Aorta (tissue), 5 donors: ENCODE measurements at regions not wholly inside any gene's neighbourhood (a gene's known extent, or its start where the extent isn't known, plus 50 kb on each side); places are given as distances from the start of the nearest gene placed in this dataset.
A peak's percentile ranks its signal among the peaks of the same experiment; 100 is the strongest.

Experiments
- ATAC-seq: fragments of 200-7000 bp; cut with Tn5 transposase; one replicate; pipeline ENCODE4 v1.9.1; 2022; ENCODE audit warnings: moderate library complexity; ENCODE audit not compliant: low FRiP score
- DNase-seq, 2 donors: peaks; one replicate each; pipeline ENCODE4 v3.0.0-alpha.2; 2020
- H3K27ac ChIP-seq, 2 donors: one replicate each; pipeline ENCODE4 v1.5.1; 2013; ENCODE audit warnings: low read length in 2 of 2, mild to moderate bottlenecking in 2 of 2, moderate library complexity in 2 of 2, control low read depth in 1 of 2, inconsistent platforms in 1 of 2, low read depth in 1 of 2
- H3K27me3 ChIP-seq, 2 donors: one replicate each; pipeline ENCODE4 v1.6.1; 2013; ENCODE audit warnings: control low read depth in 1 of 2, low read length in 1 of 2, mild to moderate bottlenecking in 1 of 2, moderate library complexity in 1 of 2; ENCODE audit not compliant: insufficient read depth in 2 of 2, control insufficient read depth in 1 of 2
- H3K36me3 ChIP-seq, 2 donors: one replicate each; pipeline ENCODE4 v1.6.1; 2013; ENCODE audit warnings: control low read depth in 1 of 2, low read length in 1 of 2, mild to moderate bottlenecking in 1 of 2; ENCODE audit not compliant: insufficient read depth in 2 of 2, control insufficient read depth in 1 of 2
- H3K4me1 ChIP-seq, 2 donors: one replicate each; pipeline ENCODE4 v1.6.1; 2013; ENCODE audit warnings: low read length in 2 of 2, control low read depth in 1 of 2, mild to moderate bottlenecking in 1 of 2, moderate library complexity in 1 of 2; ENCODE audit not compliant: insufficient read depth in 2 of 2, control insufficient read depth in 1 of 2
- H3K4me3 ChIP-seq, 2 donors: one replicate each; pipeline ENCODE4 v1.5.1; 2013; ENCODE audit warnings: low read length in 2 of 2, control low read depth in 1 of 2, mild to moderate bottlenecking in 1 of 2
- H3K9me3 ChIP-seq: one replicate; pipeline ENCODE4 v1.6.1; 2013; ENCODE audit warnings: mild to moderate bottlenecking, low read length; ENCODE audit not compliant: control insufficient read depth
- WGBS, 2 donors: extraction: QIAGEN DNeasy Blood & Tissue Kit; methylation state at CpG; one replicate each; pipeline ENCODE4 v1.1.7; 2013; 5-methylcytosine and 5-hydroxymethylcytosine counted together
- intact Hi-C, 2 donors: fragments of 100-400 bp; cut with DNase I; formaldehyde crosslinking; loops; one replicate each; pipeline versions ENCODE4 v1.14.2 to v1.15.0; 2022
- donor health status: healthy with polysubstance abuse.
- donor health status: Bipolar disorder and iron deficiency.
- donor health status: DM: no; HTN: no; CAD: no.
- donor health status: DM: no; HTN: no; CAD: no.
- donor health status: DM: yes; HTN: yes; CAD: no.

DNA sequence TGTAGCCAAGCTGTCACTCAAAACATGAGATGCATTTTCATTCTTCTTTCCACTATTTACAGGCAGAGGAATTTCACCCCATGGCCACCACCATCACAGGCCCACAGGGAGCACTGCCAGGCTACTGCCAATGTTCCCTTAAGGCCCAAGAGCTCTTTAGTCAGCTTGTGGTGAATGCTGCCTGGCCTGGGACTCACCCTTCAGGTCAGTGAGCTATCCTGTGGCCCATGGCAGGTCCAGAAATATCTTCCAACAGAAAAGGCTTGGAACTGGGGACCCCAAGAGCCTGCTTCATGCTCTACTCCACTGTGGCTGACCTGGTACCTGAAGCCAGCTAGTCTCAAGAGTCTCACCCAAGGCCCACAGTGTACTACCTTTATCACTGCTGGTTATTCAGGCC is 1518.7 kb upstream of the CDH9 start:
- H3K9me3 ChIP-seq = no peaks in the 10 kb centered on the region
- no peaks in the 10 kb centered on the region for H3K27me3 ChIP-seq
- intact Hi-C loops = no loop called here
- DNase-seq = peak in 1 of 2 donors; percentile 55
- no peaks in the 10 kb centered on the region for H3K4me1 ChIP-seq
- no peaks in the 10 kb centered on the region for H3K36me3 ChIP-seq
- peak; percentile 22 for ATAC-seq
- no peak overlapping the region for H3K27ac ChIP-seq
- no peak overlapping the region for H3K4me3 ChIP-seq

DNA sequence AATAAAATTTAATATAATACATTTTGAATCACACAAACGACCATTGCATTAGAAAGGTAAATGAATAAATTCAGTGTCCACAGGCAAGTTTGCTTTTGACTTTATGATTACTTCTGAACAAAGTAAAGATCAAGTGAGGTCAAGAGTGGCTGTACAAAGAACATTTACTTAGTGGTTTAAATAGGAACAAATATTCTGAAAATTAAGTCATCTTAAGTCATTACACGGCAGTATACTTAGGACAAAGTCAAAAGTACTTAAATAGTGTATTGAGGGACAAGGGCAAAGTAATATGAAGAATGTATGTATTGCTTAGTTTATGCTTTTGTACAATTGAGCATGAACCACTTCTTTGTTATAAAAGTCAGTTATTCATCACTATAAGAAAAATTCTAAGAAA is 1511.2 kb upstream of the CDH9 start:
- intact Hi-C loops = no loop called here
- no peaks in the 10 kb centered on the region for H3K27me3 ChIP-seq
- 68% methylated on average over 2 of the region's 2 CpGs for WGBS, 2 donors
- no peak overlapping the region for H3K4me3 ChIP-seq
- H3K4me1 ChIP-seq = no peaks in the 10 kb centered on the region
- no peak overlapping the region for H3K27ac ChIP-seq
- DNase-seq (no peak), ATAC-seq (no peak)
- no peaks in the 10 kb centered on the region for H3K36me3 ChIP-seq
- H3K9me3 ChIP-seq = no peaks in the 10 kb centered on the region

DNA sequence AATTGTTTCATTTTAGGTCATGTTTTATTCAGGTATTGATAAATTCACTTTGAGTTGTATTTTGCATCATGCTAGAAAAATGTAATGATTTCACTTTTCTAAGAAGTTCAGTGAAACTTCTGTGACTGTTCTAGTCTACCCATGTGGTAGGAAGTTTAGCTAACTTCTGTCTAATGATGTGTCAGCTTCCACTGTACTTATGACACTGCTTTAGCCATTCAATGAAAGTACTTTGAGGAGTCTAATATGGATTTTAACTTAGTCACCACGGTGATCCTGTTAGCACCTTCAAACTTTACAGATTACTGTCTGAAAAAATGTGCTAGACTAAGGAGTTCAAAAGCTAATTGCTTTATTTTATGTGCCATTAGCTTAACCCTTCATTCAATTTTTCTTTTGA is 1510.5 kb upstream of the CDH9 start:
- H3K9me3 ChIP-seq = no peaks in the 10 kb centered on the region
- H3K27me3 ChIP-seq = no peaks in the 10 kb centered on the region
- H3K4me3 ChIP-seq = no peak overlapping the region
- ATAC-seq (no peak), DNase-seq (no peak)
- intact Hi-C loops = no loop called here
- H3K27ac ChIP-seq = no peak overlapping the region
- H3K36me3 ChIP-seq = no peaks in the 10 kb centered on the region
- WGBS, 2 donors = 65 to 69% methylated on average over 1 of the region's 1 CpG
- no peaks in the 10 kb centered on the region for H3K4me1 ChIP-seq

DNA sequence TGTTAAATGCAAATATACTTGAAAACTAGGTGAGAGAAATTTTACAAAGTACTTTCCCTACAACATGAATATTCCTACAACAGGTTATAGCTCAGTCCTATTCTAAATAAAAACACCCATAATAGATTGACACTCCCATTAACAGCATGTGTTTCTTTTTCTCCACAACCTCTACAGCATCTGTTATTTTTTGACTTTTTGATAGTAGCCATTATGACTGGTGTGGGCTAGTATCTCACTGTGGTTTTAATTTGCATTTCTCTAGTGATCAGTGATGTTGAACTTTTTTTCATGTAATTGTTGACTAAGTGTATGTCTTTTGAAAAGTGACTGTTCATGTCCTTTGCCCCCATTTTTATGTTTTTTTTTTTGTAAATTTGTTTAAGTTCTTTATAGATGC is 1506.1 kb upstream of the CDH9 start:
- Histone ChIP-seq H3K9me3 (no peaks in the 10 kb centered on the region), H3K27ac (no peak overlapping the region), H3K36me3 (no peaks in the 10 kb centered on the region), H3K4me1 (no peaks in the 10 kb centered on the region), H3K4me3 (no peak overlapping the region), H3K27me3 (no peaks in the 10 kb centered on the region)
- no peak for ATAC-seq
- DNase-seq = no peak
- intact Hi-C loops = no loop called here

DNA sequence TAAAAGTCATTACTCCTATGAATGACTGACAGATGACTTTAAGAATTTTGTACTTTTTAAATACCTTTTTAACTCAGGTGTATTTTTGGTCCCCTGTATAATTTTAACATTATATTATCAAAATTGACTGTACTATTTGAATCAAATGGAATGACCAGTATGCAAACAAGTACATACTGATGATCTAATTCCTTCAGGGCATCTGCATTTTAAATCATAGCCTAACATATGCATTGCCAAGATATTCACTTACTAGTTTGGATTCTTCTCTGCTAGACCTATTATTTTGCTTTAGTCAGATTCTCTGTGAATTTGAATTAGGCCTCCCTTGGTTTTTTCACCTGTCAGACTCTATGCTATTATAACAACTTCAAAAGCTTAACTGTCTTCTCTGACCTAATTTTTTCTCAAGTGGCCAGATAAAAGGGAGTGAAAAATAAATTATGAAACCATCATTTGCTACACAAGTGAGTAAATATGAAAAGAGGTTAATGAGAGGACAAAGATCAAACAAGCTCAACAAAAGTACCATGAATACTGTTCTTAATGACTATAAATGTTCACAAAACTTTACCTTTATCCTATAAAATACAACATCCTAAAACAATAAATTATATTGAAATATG is 1505.2 kb upstream of the CDH9 start:
- Histone ChIP-seq H3K27me3 (no peaks in the 10 kb centered on the region), H3K4me3 (no peak overlapping the region), H3K9me3 (no peaks in the 10 kb centered on the region), H3K27ac (no peak overlapping the region), H3K4me1 (no peaks in the 10 kb centered on the region), H3K36me3 (no peaks in the 10 kb centered on the region)
- intact Hi-C loops = no loop called here
- ATAC-seq = no peak
- no peak for DNase-seq

DNA sequence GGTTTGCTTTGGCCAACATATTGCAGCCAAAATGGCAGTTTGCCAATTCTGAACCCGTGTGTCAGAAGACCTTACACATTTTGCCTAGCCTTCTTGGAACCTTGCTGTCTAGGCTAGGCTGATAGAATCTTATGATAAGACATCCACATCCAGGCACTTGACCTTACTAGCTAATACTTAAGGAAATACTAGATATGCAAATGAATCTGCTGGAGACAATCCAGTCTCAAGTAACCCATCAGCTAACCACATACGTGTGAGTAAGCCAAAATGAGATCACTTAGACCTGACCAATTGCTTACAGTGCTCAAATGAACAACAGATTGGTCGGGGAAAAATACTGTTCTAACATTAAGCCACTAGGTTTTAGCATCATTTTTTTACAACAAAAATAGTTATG is 1504.6 kb upstream of the CDH9 start:
- no peaks in the 10 kb centered on the region for H3K9me3 ChIP-seq
- intact Hi-C loops = no loop called here
- ATAC-seq = no peak
- H3K36me3 ChIP-seq = no peaks in the 10 kb centered on the region
- 20 to 24% methylated on average over 3 of the region's 3 CpGs for WGBS, 2 donors
- no peaks in the 10 kb centered on the region for H3K4me1 ChIP-seq
- DNase-seq = no peak
- no peak overlapping the region for H3K27ac ChIP-seq
- no peaks in the 10 kb centered on the region for H3K27me3 ChIP-seq
- H3K4me3 ChIP-seq = no peak overlapping the region

DNA sequence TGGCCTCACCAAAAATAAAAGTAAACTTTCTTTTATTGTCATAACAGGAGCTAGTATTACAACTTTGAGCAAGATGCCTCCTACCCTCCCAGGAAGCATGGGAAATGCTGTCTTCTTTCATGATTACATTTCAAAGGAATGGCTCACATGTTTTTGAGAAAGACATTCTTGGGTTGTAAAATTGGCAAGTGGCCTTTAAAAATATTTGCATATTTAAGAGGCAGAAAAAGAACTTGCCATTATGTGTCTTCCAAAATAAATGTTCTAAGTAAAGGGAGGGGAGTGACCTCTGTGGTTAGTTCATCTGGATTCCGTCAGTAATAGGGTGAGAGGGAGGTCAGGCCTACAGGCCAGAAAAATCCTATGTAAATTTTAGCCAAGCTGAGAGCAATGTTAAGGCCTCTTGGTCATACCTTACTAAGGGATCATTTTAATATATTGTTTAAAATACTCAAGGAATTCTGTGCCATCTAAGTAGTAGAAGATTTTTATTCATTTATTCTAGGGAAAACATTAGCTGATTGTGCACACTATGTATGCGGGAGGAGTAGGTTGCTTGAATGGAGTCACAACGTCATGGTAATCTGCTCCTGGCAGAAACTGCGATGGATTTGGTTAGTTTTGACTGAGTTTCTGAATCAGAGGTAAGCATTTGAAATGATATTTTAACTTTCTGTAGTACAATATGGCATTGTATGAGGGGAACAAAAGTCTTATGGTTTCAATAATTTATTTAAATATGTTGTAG is 1485.7 kb upstream of the CDH9 start:
- peak; percentile 84 for ATAC-seq

DNA sequence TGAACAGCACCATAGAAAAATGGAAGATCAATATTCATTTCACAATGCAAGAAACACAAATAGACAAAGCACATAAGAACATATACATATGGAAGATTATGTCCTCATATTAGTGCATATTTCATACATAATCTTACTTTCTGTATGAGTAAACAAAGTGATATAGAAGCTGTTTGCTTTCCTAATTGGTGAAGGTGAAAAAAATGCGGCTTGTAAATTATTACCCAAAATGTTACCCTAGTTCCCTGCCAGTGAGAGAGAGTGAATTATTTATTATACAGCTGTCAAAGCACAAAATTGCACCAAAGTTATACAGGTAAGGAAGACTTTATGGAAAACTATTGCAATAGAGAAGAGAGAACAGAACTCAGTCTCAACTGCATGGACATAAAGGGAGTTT is 1485.0 kb upstream of the CDH9 start:
- intact Hi-C loops = no loop called here
- Histone ChIP-seq H3K9me3 (peaks cover 1% of the 10 kb centered on the region), H3K27me3 (no peaks in the 10 kb centered on the region), H3K36me3 (no peaks in the 10 kb centered on the region), H3K27ac (no peak overlapping the region), H3K4me3 (no peak overlapping the region), H3K4me1 (no peaks in the 10 kb centered on the region)
- no peak for ATAC-seq
- no peak for DNase-seq
- 91 to 95% methylated on average over 1 of the region's 1 CpG for WGBS, 2 donors

More for the DNA sequence above, 1485.7 kb upstream of the CDH9 start:
- no peak for DNase-seq
- no peaks in the 10 kb centered on the region for H3K36me3 ChIP-seq
- no peak overlapping the region for H3K4me3 ChIP-seq
- H3K9me3 ChIP-seq = peaks cover 1% of the 10 kb centered on the region
- H3K27ac ChIP-seq = no peak overlapping the region
- no peaks in the 10 kb centered on the region for H3K4me1 ChIP-seq
- 38 to 41% methylated on average over 4 of the region's 4 CpGs for WGBS, 2 donors
- no peaks in the 10 kb centered on the region for H3K27me3 ChIP-seq
- intact Hi-C loops = no loop called here

DNA sequence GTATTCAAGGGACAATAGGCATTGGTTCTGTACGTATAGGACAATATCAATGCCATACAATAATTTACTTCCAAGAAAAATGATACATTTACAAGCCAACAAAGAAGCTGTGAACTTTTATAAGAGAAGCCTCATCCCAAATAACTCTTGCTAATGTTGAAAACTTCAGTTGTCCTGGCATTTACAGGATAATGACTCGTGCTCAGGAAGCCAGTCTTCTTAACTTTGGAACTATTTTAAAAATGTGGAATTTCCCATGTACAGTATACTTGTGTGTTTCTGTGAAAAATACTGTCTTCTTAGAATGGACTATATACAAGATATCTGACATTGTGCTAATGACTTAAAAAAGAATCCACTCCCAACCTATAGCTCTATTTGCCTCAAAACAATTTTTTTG is 1479.3 kb upstream of the CDH9 start:
- H3K9me3 ChIP-seq = peaks cover under 1% of the 10 kb centered on the region
- no peaks in the 10 kb centered on the region for H3K4me1 ChIP-seq
- H3K27ac ChIP-seq = no peak overlapping the region
- 56 to 64% methylated on average over 2 of the region's 2 CpGs for WGBS, 2 donors
- intact Hi-C loops = no loop called here
- DNase-seq (no peak), ATAC-seq (no peak)
- no peak overlapping the region for H3K4me3 ChIP-seq
- H3K36me3 ChIP-seq = no peaks in the 10 kb centered on the region
- no peaks in the 10 kb centered on the region for H3K27me3 ChIP-seq
